Esophagus muscularis mucosa (tissue), 4 donors: ENCODE measurements at regions not wholly inside any gene's neighbourhood (a gene's known extent, or its start where the extent isn't known, plus 50 kb on each side); places are given as distances from the start of the nearest gene placed in this dataset.

ENCODE experiments used
- DNase-seq: peaks from one replicate; pipeline ENCODE4 v3.0.0-alpha.2; 2017; ENCODE audit errors: extremely low spot score
- H3K27ac ChIP-seq, 4 donors: fragments of 200-600 bp; sonication (generic); replicated peaks in 1 of 4; 1 replicate in 3 of 4; 2 replicates in 1 of 4; pipeline ENCODE4 v1.5.1; 2016 to 2019; ENCODE audit warnings: mild to moderate bottlenecking in 1 of 4
- H3K27me3 ChIP-seq, 4 donors: fragments of 200-600 bp; sonication (generic); one replicate each; pipeline versions ENCODE4 v1.5.1 to v1.6.0; 2016 to 2019
- H3K36me3 ChIP-seq, 4 donors: fragments of 200-600 bp; sonication (generic); one replicate each; pipeline ENCODE4 v1.5.1; 2016 to 2019
- H3K4me1 ChIP-seq, 4 donors: fragments of 200-600 bp; sonication (generic); one replicate each; pipeline ENCODE4 v1.5.1; 2016 to 2019
- H3K4me3 ChIP-seq, 4 donors: fragments of 200-600 bp; sonication (generic); 1 replicate in 2 of 4; 2 replicates in 2 of 4; pipeline ENCODE4 v1.5.1; 2016 to 2019; ENCODE audit warnings: mild to moderate bottlenecking in 4 of 4, moderate library complexity in 1 of 4
- H3K9me3 ChIP-seq, 4 donors: fragments of 200-600 bp; sonication (generic); 1 replicate in 3 of 4; 2 replicates in 1 of 4; pipeline ENCODE4 v1.5.1; 2016 to 2019
- EP300 ChIP-seq: sonication (generic); formaldehyde crosslinking; IDR thresholded peaks from one replicate; pipeline ENCODE4 v1.6.1; 2017; ENCODE audit warnings: antibody characterized with exemption
- POLR2A ChIP-seq: fragments of 450-650 bp; IDR thresholded peaks from one replicate; pipeline ENCODE4 v1.6.1; 2017; ENCODE audit warnings: antibody characterized with exemption, moderate library complexity, mild to moderate bottlenecking, low read depth
- POLR2AphosphoS5 ChIP-seq, 2 donors: sonication (generic); formaldehyde crosslinking; IDR thresholded peaks; one replicate each; pipeline ENCODE4 v1.6.1; 2017; ENCODE audit warnings: antibody characterized with exemption in 2 of 2
- WGBS: methylation state at CpG from one replicate; pipeline ENCODE4 v1.1.5; 2018; 5-methylcytosine and 5-hydroxymethylcytosine counted together
- intact Hi-C: fragments of 100-400 bp; cut with DNase I; formaldehyde crosslinking; loops from one replicate; pipeline ENCODE4 v1.15.1; 2023
- TF ChIP-seq, protein P1 (sequence below), 3 experiments: fragments of 200-600 bp in 2 of 3; fragments of 450-650 bp in 1 of 3; sonication (generic) in 2 of 3; IDR thresholded peaks; one replicate each; pipeline ENCODE4 v1.5.1; 2017 to 2019; ENCODE audit warnings: antibody characterized with exemption in 3 of 3, mild to moderate bottlenecking in 2 of 3, moderate library complexity in 1 of 3

DNA sequence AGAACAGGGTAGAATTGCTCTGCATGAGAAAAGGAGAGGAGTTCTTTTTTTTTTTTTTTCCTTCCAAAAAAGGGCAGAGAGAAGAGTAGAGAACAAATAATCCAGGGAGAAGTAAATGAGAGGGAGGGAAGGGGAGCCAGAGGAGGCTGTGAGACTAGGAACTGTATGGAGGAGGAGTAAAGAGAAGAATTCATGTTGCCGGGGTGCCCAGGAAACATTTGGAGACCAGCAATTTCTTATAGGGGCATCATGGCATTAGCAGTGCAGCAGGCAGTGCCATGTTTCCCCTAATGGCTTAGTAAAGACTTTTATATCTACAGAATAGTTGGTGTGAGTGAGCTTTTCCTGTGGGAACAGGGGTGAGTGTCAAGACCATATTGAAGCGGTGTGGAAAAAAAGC, 86.4 kb upstream of the SESTD1 start:
- intact Hi-C loops = no loop called here
- 90% methylated on average over 2 of the region's 2 CpGs for WGBS
- Histone ChIP-seq H3K4me1 (peaks cover 0 to 32% (median 19%) of the 10 kb centered on the region in 4 donors), H3K36me3 (no peaks in the 10 kb centered on the region), H3K27ac (no peak overlapping the region), H3K9me3 (no peaks in the 10 kb centered on the region), H3K4me3 (no peak overlapping the region), H3K27me3 (no peaks in the 10 kb centered on the region)
- DNase-seq = no peak
- TF ChIP-seq, protein P1, sequence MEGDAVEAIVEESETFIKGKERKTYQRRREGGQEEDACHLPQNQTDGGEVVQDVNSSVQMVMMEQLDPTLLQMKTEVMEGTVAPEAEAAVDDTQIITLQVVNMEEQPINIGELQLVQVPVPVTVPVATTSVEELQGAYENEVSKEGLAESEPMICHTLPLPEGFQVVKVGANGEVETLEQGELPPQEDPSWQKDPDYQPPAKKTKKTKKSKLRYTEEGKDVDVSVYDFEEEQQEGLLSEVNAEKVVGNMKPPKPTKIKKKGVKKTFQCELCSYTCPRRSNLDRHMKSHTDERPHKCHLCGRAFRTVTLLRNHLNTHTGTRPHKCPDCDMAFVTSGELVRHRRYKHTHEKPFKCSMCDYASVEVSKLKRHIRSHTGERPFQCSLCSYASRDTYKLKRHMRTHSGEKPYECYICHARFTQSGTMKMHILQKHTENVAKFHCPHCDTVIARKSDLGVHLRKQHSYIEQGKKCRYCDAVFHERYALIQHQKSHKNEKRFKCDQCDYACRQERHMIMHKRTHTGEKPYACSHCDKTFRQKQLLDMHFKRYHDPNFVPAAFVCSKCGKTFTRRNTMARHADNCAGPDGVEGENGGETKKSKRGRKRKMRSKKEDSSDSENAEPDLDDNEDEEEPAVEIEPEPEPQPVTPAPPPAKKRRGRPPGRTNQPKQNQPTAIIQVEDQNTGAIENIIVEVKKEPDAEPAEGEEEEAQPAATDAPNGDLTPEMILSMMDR (IDR thresholded peaks at IDR 0.05) = no peak
- TF ChIP-seq EP300 (no peak), POLR2AphosphoS5 (IDR thresholded peaks at IDR 0.05) (no peak), POLR2A (no peak)

- TF ChIP-seq POLR2A (no peak), EP300 (no peak), POLR2AphosphoS5 (IDR thresholded peaks at IDR 0.05) (no peak)
- TF ChIP-seq, protein P1 (IDR thresholded peaks at IDR 0.05) = no peak
These were observed 85.2 kb upstream of the SESTD1 start for GRCh38 chr2:179349670-179350303.

DNA sequence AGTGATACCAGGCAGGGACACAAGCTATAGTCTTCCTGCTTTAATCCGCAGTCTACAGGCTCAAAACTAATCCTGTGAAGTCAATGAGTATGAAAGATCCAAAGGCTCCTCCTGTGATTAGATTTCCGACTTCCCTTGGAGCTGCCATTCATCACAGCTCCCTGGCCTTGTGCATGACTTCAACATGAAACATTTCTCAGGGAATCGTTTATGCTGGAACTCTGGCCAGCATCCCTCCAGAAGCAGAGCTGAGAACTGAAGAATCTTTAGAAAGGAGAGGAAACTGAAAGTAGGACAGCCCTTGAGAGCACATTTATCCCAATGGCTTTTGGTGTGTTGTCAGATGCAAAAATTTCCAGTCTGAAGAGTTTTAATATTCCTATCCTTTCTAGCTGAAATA, 84.3 kb upstream of the SESTD1 start:
- Histone ChIP-seq H3K27me3 (no peaks in the 10 kb centered on the region), H3K36me3 (no peaks in the 10 kb centered on the region), H3K4me3 (no peak overlapping the region), H3K27ac (peak overlapping the region; percentile 35 to 39 (median 37)), H3K9me3 (no peaks in the 10 kb centered on the region), H3K4me1 (peaks cover 12 to 40% (median 34%) of the 10 kb centered on the region in 4 donors)
- no peak for DNase-seq
- 40% methylated on average over 3 of the region's 3 CpGs for WGBS
- intact Hi-C loops = loop anchor here (10.0 kb wide), 1 partner anchor 124 kb away; no protein-coding TSS in a partner anchor
- peak in 1 of 2 donors; percentile 24 for TF ChIP-seq POLR2AphosphoS5 (IDR thresholded peaks at IDR 0.05)
- TF ChIP-seq, protein P1 (IDR thresholded peaks at IDR 0.05) = no peak
- no peak for TF ChIP-seq EP300
- no peak for TF ChIP-seq POLR2A

More at GRCh38 chr2:179349670-179350303, 85.2 kb upstream of the SESTD1 start:
- Histone ChIP-seq H3K27me3 (no peaks in the 10 kb centered on the region), H3K27ac (no peak overlapping the region), H3K9me3 (no peaks in the 10 kb centered on the region), H3K4me1 (peaks cover 3 to 32% (median 25%) of the 10 kb centered on the region in 4 donors), H3K4me3 (no peak overlapping the region), H3K36me3 (no peaks in the 10 kb centered on the region)
- 46% methylated on average over 1 of the region's 1 CpG for WGBS
- intact Hi-C loops = loop anchor here (10.0 kb wide), 1 partner anchor 125 kb away; no protein-coding TSS in a partner anchor
- DNase-seq = no peak

- no peak overlapping the region for H3K4me3 ChIP-seq
- H3K27me3 ChIP-seq = no peaks in the 10 kb centered on the region
- WGBS = 61% methylated on average over 1 of the region's 1 CpG
- TF ChIP-seq POLR2A = no peak
- no peak for TF ChIP-seq EP300
- TF ChIP-seq, protein P1 (IDR thresholded peaks at IDR 0.05) = no peak
- no peak for TF ChIP-seq POLR2AphosphoS5 (IDR thresholded peaks at IDR 0.05)
- no peaks in the 10 kb centered on the region for H3K9me3 ChIP-seq
- intact Hi-C loops = loop anchor here (10.0 kb wide), 1 partner anchor 120 kb away; no protein-coding TSS in a partner anchor
- peaks cover 14 to 65% (median 55%) of the 10 kb centered on the region in 4 donors for H3K4me1 ChIP-seq
- no peak for DNase-seq
- no peaks in the 10 kb centered on the region for H3K36me3 ChIP-seq
- H3K27ac ChIP-seq = peak overlapping the region; percentile 74 to 81 (median 78)
These were observed 80.3 kb upstream of the SESTD1 start for GRCh38 chr2:179344970-179345369.
